ENCODE measurements at regions not wholly inside any gene's neighbourhood (a gene's known extent, or its start where the extent isn't known, plus 50 kb on each side); places are given as distances from the start of the nearest gene placed in this dataset.

GRCh38 chr11:109983358-109983757 lies 109.8 kb upstream of the ZC3H12C start:
- Histone ChIP-seq H3K27me3 (ENCODE audit: low read depth) (no peaks in the 10 kb centered on the region), H3K27ac (no peak overlapping the region), H3K4me1 (no peaks in the 10 kb centered on the region), H3K9me3 (no peaks in the 10 kb centered on the region), H3K4me3 (no peak overlapping the region), H3K36me3 (no peaks in the 10 kb centered on the region)
- DNase-seq (no peak), ATAC-seq (no peak)
- intact Hi-C loops (cut with DNase I): no loop called here
- TF ChIP-seq, protein P1, sequence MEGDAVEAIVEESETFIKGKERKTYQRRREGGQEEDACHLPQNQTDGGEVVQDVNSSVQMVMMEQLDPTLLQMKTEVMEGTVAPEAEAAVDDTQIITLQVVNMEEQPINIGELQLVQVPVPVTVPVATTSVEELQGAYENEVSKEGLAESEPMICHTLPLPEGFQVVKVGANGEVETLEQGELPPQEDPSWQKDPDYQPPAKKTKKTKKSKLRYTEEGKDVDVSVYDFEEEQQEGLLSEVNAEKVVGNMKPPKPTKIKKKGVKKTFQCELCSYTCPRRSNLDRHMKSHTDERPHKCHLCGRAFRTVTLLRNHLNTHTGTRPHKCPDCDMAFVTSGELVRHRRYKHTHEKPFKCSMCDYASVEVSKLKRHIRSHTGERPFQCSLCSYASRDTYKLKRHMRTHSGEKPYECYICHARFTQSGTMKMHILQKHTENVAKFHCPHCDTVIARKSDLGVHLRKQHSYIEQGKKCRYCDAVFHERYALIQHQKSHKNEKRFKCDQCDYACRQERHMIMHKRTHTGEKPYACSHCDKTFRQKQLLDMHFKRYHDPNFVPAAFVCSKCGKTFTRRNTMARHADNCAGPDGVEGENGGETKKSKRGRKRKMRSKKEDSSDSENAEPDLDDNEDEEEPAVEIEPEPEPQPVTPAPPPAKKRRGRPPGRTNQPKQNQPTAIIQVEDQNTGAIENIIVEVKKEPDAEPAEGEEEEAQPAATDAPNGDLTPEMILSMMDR (IDR thresholded peaks at IDR 0.05): no peak

- Histone ChIP-seq H3K9me3 (no peaks in the 10 kb centered on the region), H3K27me3 (ENCODE audit: low read depth) (no peaks in the 10 kb centered on the region), H3K4me1 (no peaks in the 10 kb centered on the region), H3K27ac (no peak overlapping the region), H3K4me3 (no peak overlapping the region), H3K36me3 (no peaks in the 10 kb centered on the region)
- TF ChIP-seq, protein P1 (IDR thresholded peaks at IDR 0.05): no peak
- DNase-seq (no peak), ATAC-seq (peak; percentile 21 to 52)
- intact Hi-C loops (cut with DNase I): no loop called here
These were observed 108.4 kb upstream of the ZC3H12C start for GRCh38 chr11:109984634-109985289.

GRCh38 chr11:109986488-109986887 lies 106.7 kb upstream of the ZC3H12C start:
- TF ChIP-seq, protein P1 (IDR thresholded peaks at IDR 0.05): no peak
- Histone ChIP-seq H3K9me3 (no peaks in the 10 kb centered on the region), H3K27ac (no peak overlapping the region), H3K4me1 (no peaks in the 10 kb centered on the region), H3K4me3 (no peak overlapping the region), H3K36me3 (no peaks in the 10 kb centered on the region), H3K27me3 (ENCODE audit: low read depth) (no peaks in the 10 kb centered on the region)
- DNase-seq: no peak
- no peak for ATAC-seq
- intact Hi-C loops (cut with DNase I): no loop called here

GRCh38 chr11:109991835-109992234 lies 101.4 kb upstream of the ZC3H12C start:
- H3K4me1 ChIP-seq: no peaks in the 10 kb centered on the region
- H3K27ac ChIP-seq: no peak overlapping the region
- no peaks in the 10 kb centered on the region for H3K9me3 ChIP-seq
- intact Hi-C loops (cut with DNase I): no loop called here
- ATAC-seq: no peak
- H3K4me3 ChIP-seq: no peak overlapping the region
- no peaks in the 10 kb centered on the region for H3K36me3 ChIP-seq
- H3K27me3 ChIP-seq (ENCODE audit: low read depth): no peaks in the 10 kb centered on the region
- TF ChIP-seq, protein P1 (IDR thresholded peaks at IDR 0.05): no peak
- DNase-seq: no peak

DNA sequence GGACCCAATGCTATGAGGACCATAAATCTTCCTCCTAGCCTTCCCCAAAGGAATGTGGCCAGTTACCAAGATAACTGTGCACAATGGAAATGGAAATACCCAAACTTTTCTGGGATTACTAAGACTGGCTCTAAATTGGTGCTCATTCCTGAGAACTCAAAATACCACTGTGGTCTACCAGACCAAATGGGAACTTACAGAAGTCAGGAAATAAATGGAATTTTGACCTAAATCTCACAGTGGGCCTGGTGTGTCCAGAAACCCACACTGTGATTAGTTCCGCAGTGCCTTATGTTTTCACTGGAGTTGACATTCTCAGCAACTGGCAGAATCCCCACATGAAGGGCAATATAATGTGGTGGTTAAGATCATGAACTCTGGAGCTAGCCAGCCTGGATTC lies 99.4 kb upstream of the ZC3H12C start:
- TF ChIP-seq, protein P1 (IDR thresholded peaks at IDR 0.05): no peak
- Histone ChIP-seq H3K4me3 (no peak overlapping the region), H3K27me3 (ENCODE audit: low read depth) (no peaks in the 10 kb centered on the region), H3K9me3 (no peaks in the 10 kb centered on the region), H3K27ac (no peak overlapping the region), H3K4me1 (no peaks in the 10 kb centered on the region), H3K36me3 (no peaks in the 10 kb centered on the region)
- intact Hi-C loops (cut with DNase I): no loop called here
- no peak for ATAC-seq
- DNase-seq: no peak
